ENCODE measurements at regions not wholly inside any gene's neighbourhood (a gene's known extent, or its start where the extent isn't known, plus 50 kb on each side); places are given as distances from the start of the nearest gene placed in this dataset.
A peak's percentile ranks its signal among the peaks of the same experiment; 100 is the strongest.
"Not testable (repeated sequence)": the region's sequence is repeated elsewhere in the genome, so short reads cannot be mapped to it uniquely, and the experiment has no call there.

GRCh38 chr20:6384380-6384779 lies 261.6 kb upstream of the FERMT1 start:
- peak overlapping the region in 1 of 11 experiments; percentile 24; a peak in 1 of 22 replicates for H3K4me2 ChIP-seq
- H3K27me3 ChIP-seq = no peaks in the 10 kb centered on the region
- H3K4me3 ChIP-seq = no peak overlapping the region
- peaks cover 0 to 24% (median 0%) of the 10 kb centered on the region in 10 experiments; a peak in 5 of 20 replicates for H3K4me1 ChIP-seq
- peaks cover 0 to 22% (median 12%) of the 10 kb centered on the region in 11 experiments; a peak in 17 of 22 replicates for H3K9me3 ChIP-seq (replicated peaks in 1 of 11)
- H3K27ac ChIP-seq = no peak overlapping the region
- no peak for TF ChIP-seq Cebpa-rat (IDR thresholded peaks at IDR 0.05)
- H4K20me1 ChIP-seq = no peaks in the 10 kb centered on the region
- H3K36me3 ChIP-seq = no peaks in the 10 kb centered on the region
- no peak overlapping the region for H3K9ac ChIP-seq

GRCh38 chr20:6381887-6382286 lies 259.1 kb upstream of the FERMT1 start:
- H3K9ac ChIP-seq = no peak overlapping the region
- TF ChIP-seq Cebpa-rat (IDR thresholded peaks at IDR 0.05) = no peak
- H3K4me1 ChIP-seq = peaks cover 0 to 17% (median 0%) of the 10 kb centered on the region in 10 experiments; a peak in 4 of 20 replicates
- no peaks in the 10 kb centered on the region for H4K20me1 ChIP-seq
- H3K4me3 ChIP-seq = no peak overlapping the region
- no peaks in the 10 kb centered on the region for H3K27me3 ChIP-seq
- H3K4me2 ChIP-seq = no peak overlapping the region
- no peaks in the 10 kb centered on the region for H3K36me3 ChIP-seq
- no peak overlapping the region for H3K27ac ChIP-seq
- peaks cover 0 to 12% (median 7%) of the 10 kb centered on the region in 11 experiments; a peak in 17 of 22 replicates for H3K9me3 ChIP-seq (replicated peaks in 1 of 11)

GRCh38 chr20:6362245-6362644 lies 239.4 kb upstream of the FERMT1 start:
- no peaks in the 10 kb centered on the region for H3K36me3 ChIP-seq
- H3K27me3 ChIP-seq = no peaks in the 10 kb centered on the region
- H3K27ac ChIP-seq = no peak overlapping the region
- TF ChIP-seq Cebpa-rat (IDR thresholded peaks at IDR 0.05) = no peak
- no peak overlapping the region for H3K9ac ChIP-seq
- no peaks in the 10 kb centered on the region for H3K4me1 ChIP-seq
- H3K4me3 ChIP-seq = no peak overlapping the region
- no peaks in the 10 kb centered on the region for H4K20me1 ChIP-seq
- H3K9me3 ChIP-seq (replicated peaks in 1 of 11) = no peaks in the 10 kb centered on the region
- no peak overlapping the region for H3K4me2 ChIP-seq

- Histone ChIP-seq H3K4me3 (no peak overlapping the region), H3K4me1 (no peaks in the 10 kb centered on the region), H3K27ac (no peak overlapping the region), H3K27me3 (no peaks in the 10 kb centered on the region), H3K9ac (no peak overlapping the region), H4K20me1 (no peaks in the 10 kb centered on the region), H3K4me2 (no peak overlapping the region), H3K9me3 (replicated peaks in 1 of 11) (no peaks in the 10 kb centered on the region), H3K36me3 (no peaks in the 10 kb centered on the region)
- no peak for TF ChIP-seq Cebpa-rat (IDR thresholded peaks at IDR 0.05)
Observed at GRCh38 chr20:6360766-6361165, 237.9 kb upstream of the FERMT1 start.

- H3K27me3 ChIP-seq = no peaks in the 10 kb centered on the region
- no peak overlapping the region for H3K4me2 ChIP-seq
- H3K9ac ChIP-seq = no peak overlapping the region
- H3K4me3 ChIP-seq = no peak overlapping the region
- no peaks in the 10 kb centered on the region for H4K20me1 ChIP-seq
- H3K4me1 ChIP-seq = no peaks in the 10 kb centered on the region
- H3K27ac ChIP-seq = no peak overlapping the region
- no peaks in the 10 kb centered on the region for H3K36me3 ChIP-seq
- no peaks in the 10 kb centered on the region for H3K9me3 ChIP-seq (replicated peaks in 1 of 11)
- TF ChIP-seq Cebpa-rat (IDR thresholded peaks at IDR 0.05) = no peak
Observed at GRCh38 chr20:6355754-6356451, 233.1 kb upstream of the FERMT1 start.

- Histone ChIP-seq H3K4me3 (no peak overlapping the region), H3K4me1 (no peaks in the 10 kb centered on the region), H3K9ac (no peak overlapping the region), H3K27me3 (no peaks in the 10 kb centered on the region), H3K9me3 (replicated peaks in 1 of 11) (no peaks in the 10 kb centered on the region), H3K36me3 (no peaks in the 10 kb centered on the region), H3K4me2 (no peak overlapping the region), H4K20me1 (no peaks in the 10 kb centered on the region), H3K27ac (no peak overlapping the region)
- no peak for TF ChIP-seq Cebpa-rat (IDR thresholded peaks at IDR 0.05)
Observed at GRCh38 chr20:6348908-6349307, 226.1 kb upstream of the FERMT1 start.

- Histone ChIP-seq H3K4me1 (no peaks in the 10 kb centered on the region), H3K4me2 (no peak overlapping the region), H4K20me1 (no peaks in the 10 kb centered on the region), H3K9ac (no peak overlapping the region), H3K4me3 (no peak overlapping the region), H3K9me3 (replicated peaks in 1 of 11) (no peaks in the 10 kb centered on the region), H3K27me3 (no peaks in the 10 kb centered on the region), H3K36me3 (no peaks in the 10 kb centered on the region), H3K27ac (no peak overlapping the region)
- no peak for TF ChIP-seq Cebpa-rat (IDR thresholded peaks at IDR 0.05)
Observed at GRCh38 chr20:6347916-6348315, 225.1 kb upstream of the FERMT1 start.

GRCh38 chr20:6341491-6341890 lies 218.7 kb upstream of the FERMT1 start:
- Histone ChIP-seq H3K27me3 (no peaks in the 10 kb centered on the region), H3K4me3 (no peak overlapping the region), H3K9ac (no peak overlapping the region), H3K4me1 (no peaks in the 10 kb centered on the region), H3K27ac (no peak overlapping the region), H3K4me2 (no peak overlapping the region), H3K36me3 (no peaks in the 10 kb centered on the region), H3K9me3 (replicated peaks in 1 of 11) (no peaks in the 10 kb centered on the region), H4K20me1 (no peaks in the 10 kb centered on the region)
- no peak for TF ChIP-seq Cebpa-rat (IDR thresholded peaks at IDR 0.05)

- no peaks in the 10 kb centered on the region for H3K36me3 ChIP-seq
- H3K9me3 ChIP-seq (replicated peaks in 1 of 11) = no peaks in the 10 kb centered on the region
- no peak overlapping the region for H3K27ac ChIP-seq
- H3K4me3 ChIP-seq = no peak overlapping the region
- TF ChIP-seq Cebpa-rat (IDR thresholded peaks at IDR 0.05) = no peak
- H3K27me3 ChIP-seq = no peaks in the 10 kb centered on the region
- no peak overlapping the region for H3K4me2 ChIP-seq
- no peak overlapping the region for H3K9ac ChIP-seq
- H4K20me1 ChIP-seq = no peaks in the 10 kb centered on the region
- no peaks in the 10 kb centered on the region for H3K4me1 ChIP-seq
Observed at GRCh38 chr20:6339176-6339575, 216.3 kb upstream of the FERMT1 start.

- no peak overlapping the region for H3K9ac ChIP-seq
- H3K4me1 ChIP-seq = no peaks in the 10 kb centered on the region
- H3K4me2 ChIP-seq = no peak overlapping the region
- H3K36me3 ChIP-seq = no peaks in the 10 kb centered on the region
- no peak overlapping the region for H3K4me3 ChIP-seq
- H3K9me3 ChIP-seq (replicated peaks in 1 of 11) = peaks cover 0 to 21% (median 5%) of the 10 kb centered on the region in 11 experiments; a peak in 7 of 22 replicates
- TF ChIP-seq Cebpa-rat (IDR thresholded peaks at IDR 0.05) = no peak
- no peak overlapping the region for H3K27ac ChIP-seq
- H3K27me3 ChIP-seq = no peaks in the 10 kb centered on the region
- H4K20me1 ChIP-seq = no peaks in the 10 kb centered on the region
Observed at GRCh38 chr20:6333110-6333509, 210.3 kb upstream of the FERMT1 start.

- H3K9me3 ChIP-seq (replicated peaks in 1 of 11) = peaks cover 14 to 24% (median 18%) of the 10 kb centered on the region in 11 experiments
- H4K20me1 ChIP-seq, H3K9ac ChIP-seq, H3K4me3 ChIP-seq, H3K27ac ChIP-seq, H3K36me3 ChIP-seq, H3K4me1 ChIP-seq, H3K27me3 ChIP-seq, H3K4me2 ChIP-seq: not testable (repeated sequence)
Observed at GRCh38 chr20:6321235-6321634, 198.4 kb upstream of the FERMT1 start.

All from BLaER1 treated with 17β-estradiol and CSF1 and Interleukin-3, amounts not matched to agents 10 nM and 100 nM (cell line).